Activated B cell treated with CpG ODN at 0.5 μM for 24 hours (primary cell): ENCODE measurements at regions not wholly inside any gene's neighbourhood (a gene's known extent, or its start where the extent isn't known, plus 50 kb on each side); places are given as distances from the start of the nearest gene placed in this dataset.

Source experiments
- ATAC-seq: fragments of 200-7000 bp; cut with Tn5 transposase; one replicate; pipeline ENCODE4 v1.10.0; 2021; ENCODE audit warnings: low read depth, mild to moderate bottlenecking, moderate library complexity
- CTCF ChIA-PET: fragments of 350-600 bp; sonication (Branson Sonifier 250); formaldehyde crosslinking; loops from one replicate; lab custom pipeline; 2021; ENCODE audit warnings: antibody characterized with exemption; lab: Charles Lee
- POLR2A ChIA-PET: fragments of 350-600 bp; sonication (Branson Sonifier 250); formaldehyde crosslinking; loops from one replicate; lab custom pipeline; 2021; ENCODE audit warnings: antibody characterized with exemption; lab: Charles Lee
- DNase-seq: peaks from one replicate; pipeline ENCODE4 v3.0.0; 2022
- H3K27ac Mint-ChIP-seq: one replicate; pipeline ENCODE4 v1.8.0; 2020; ENCODE audit warnings: mixed read lengths
- H3K27me3 Mint-ChIP-seq: one replicate; pipeline ENCODE4 v1.8.0; 2021; ENCODE audit warnings: mixed read lengths
- H3K36me3 Mint-ChIP-seq: one replicate; pipeline ENCODE4 v1.8.0; 2021; ENCODE audit warnings: low read depth, mixed read lengths
- H3K4me1 Mint-ChIP-seq: one replicate; pipeline ENCODE4 v1.8.0; 2021; ENCODE audit warnings: mixed read lengths
- H3K4me3 Mint-ChIP-seq: one replicate; pipeline ENCODE4 v1.8.0; 2020; ENCODE audit warnings: mild to moderate bottlenecking, mixed read lengths
- H3K9me3 Mint-ChIP-seq: one replicate; pipeline ENCODE4 v1.8.0; 2020; ENCODE audit warnings: mixed read lengths
- CTCF ChIP-seq: fragments of 200-600 bp; IDR thresholded peaks from one replicate; pipeline ENCODE4 v1.8.0; 2022; ENCODE audit warnings: antibody characterized with exemption, mild to moderate bottlenecking
- intact Hi-C: fragments of 100-400 bp; cut with micrococcal nuclease; formaldehyde crosslinking; loops from one replicate; pipeline ENCODE4 v1.15.1; 2024

- TF ChIP-seq CTCF = no peak
- DNase-seq = no peak
- ChIA-PET POLR2A (no interaction called here), CTCF (no interaction called here)
- no peak for ATAC-seq
- H3K27me3 Mint-ChIP-seq = no peaks in the 10 kb centered on the region
- no peaks in the 10 kb centered on the region for H3K4me1 Mint-ChIP-seq
- no peak overlapping the region for H3K27ac Mint-ChIP-seq
- intact Hi-C loops = no loop called here
- H3K4me3 Mint-ChIP-seq = no peak overlapping the region
- H3K36me3 Mint-ChIP-seq = no peaks in the 10 kb centered on the region
- H3K9me3 Mint-ChIP-seq = no peaks in the 10 kb centered on the region
Observed at GRCh38 chr4:141926406-141926805, 290.0 kb downstream of the IL15 start.

GRCh38 chr4:141932490-141932889, 296.1 kb downstream of the IL15 start:
- TF ChIP-seq CTCF = no peak
- H3K4me1 Mint-ChIP-seq = no peaks in the 10 kb centered on the region
- ATAC-seq (no peak), DNase-seq (no peak)
- ChIA-PET POLR2A (no interaction called here), CTCF (no interaction called here)
- no peaks in the 10 kb centered on the region for H3K27me3 Mint-ChIP-seq
- intact Hi-C loops = no loop called here
- no peak overlapping the region for H3K4me3 Mint-ChIP-seq
- H3K27ac Mint-ChIP-seq = no peak overlapping the region
- H3K36me3 Mint-ChIP-seq = no peaks in the 10 kb centered on the region
- H3K9me3 Mint-ChIP-seq = peaks cover 2% of the 10 kb centered on the region

- H3K4me1 Mint-ChIP-seq = no peaks in the 10 kb centered on the region
- ATAC-seq (no peak), DNase-seq (no peak)
- intact Hi-C loops = no loop called here
- H3K27ac Mint-ChIP-seq = no peak overlapping the region
- no peaks in the 10 kb centered on the region for H3K27me3 Mint-ChIP-seq
- H3K36me3 Mint-ChIP-seq = no peaks in the 10 kb centered on the region
- H3K9me3 Mint-ChIP-seq = peaks cover 8% of the 10 kb centered on the region
- no peak for TF ChIP-seq CTCF
- POLR2A ChIA-PET = no interaction called here
- CTCF ChIA-PET = no interaction called here
- no peak overlapping the region for H3K4me3 Mint-ChIP-seq
Observed at GRCh38 chr4:141933978-141934377, 297.6 kb downstream of the IL15 start.

- Mint-ChIP-seq H3K27me3 (no peaks in the 10 kb centered on the region), H3K36me3 (no peaks in the 10 kb centered on the region), H3K27ac (no peak overlapping the region), H3K9me3 (no peaks in the 10 kb centered on the region), H3K4me1 (no peaks in the 10 kb centered on the region), H3K4me3 (no peak overlapping the region)
- ChIA-PET POLR2A (no interaction called here), CTCF (no interaction called here)
- DNase-seq = no peak
- no peak for ATAC-seq
- intact Hi-C loops = no loop called here
- no peak for TF ChIP-seq CTCF
Observed at GRCh38 chr4:141955696-141956095, 319.3 kb downstream of the IL15 start.

GRCh38 chr4:141957416-141957815, 321.0 kb downstream of the IL15 start:
- DNase-seq (no peak), ATAC-seq (no peak)
- Mint-ChIP-seq H3K27me3 (no peaks in the 10 kb centered on the region), H3K9me3 (no peaks in the 10 kb centered on the region), H3K36me3 (no peaks in the 10 kb centered on the region), H3K27ac (no peak overlapping the region), H3K4me1 (no peaks in the 10 kb centered on the region), H3K4me3 (no peak overlapping the region)
- TF ChIP-seq CTCF = no peak
- intact Hi-C loops = no loop called here
- ChIA-PET POLR2A (no interaction called here), CTCF (no interaction called here)
